AG10803 (cell line): ENCODE measurements at regions not wholly inside any gene's neighbourhood (a gene's known extent, or its start where the extent isn't known, plus 50 kb on each side); places are given as distances from the start of the nearest gene placed in this dataset.

Source experiments
- DNase-seq: peaks from one replicate; pipeline ENCODE4 v3.0.0; 2010; ENCODE audit warnings: low read depth
- H3K4me3 ChIP-seq: 2 replicates; pipeline ENCODE4 v1.5.1; 2011; ENCODE audit warnings: mild to moderate bottlenecking, low read length, control low read depth
- TF ChIP-seq, protein P1 (sequence below): conservative IDR thresholded peaks from 2 replicates; pipeline ENCODE4 v1.5.1; 2011; ENCODE audit warnings: mild to moderate bottlenecking, low read length, control low read depth, inconsistent platforms

- DNase-seq: no peak
- TF ChIP-seq, protein P1, sequence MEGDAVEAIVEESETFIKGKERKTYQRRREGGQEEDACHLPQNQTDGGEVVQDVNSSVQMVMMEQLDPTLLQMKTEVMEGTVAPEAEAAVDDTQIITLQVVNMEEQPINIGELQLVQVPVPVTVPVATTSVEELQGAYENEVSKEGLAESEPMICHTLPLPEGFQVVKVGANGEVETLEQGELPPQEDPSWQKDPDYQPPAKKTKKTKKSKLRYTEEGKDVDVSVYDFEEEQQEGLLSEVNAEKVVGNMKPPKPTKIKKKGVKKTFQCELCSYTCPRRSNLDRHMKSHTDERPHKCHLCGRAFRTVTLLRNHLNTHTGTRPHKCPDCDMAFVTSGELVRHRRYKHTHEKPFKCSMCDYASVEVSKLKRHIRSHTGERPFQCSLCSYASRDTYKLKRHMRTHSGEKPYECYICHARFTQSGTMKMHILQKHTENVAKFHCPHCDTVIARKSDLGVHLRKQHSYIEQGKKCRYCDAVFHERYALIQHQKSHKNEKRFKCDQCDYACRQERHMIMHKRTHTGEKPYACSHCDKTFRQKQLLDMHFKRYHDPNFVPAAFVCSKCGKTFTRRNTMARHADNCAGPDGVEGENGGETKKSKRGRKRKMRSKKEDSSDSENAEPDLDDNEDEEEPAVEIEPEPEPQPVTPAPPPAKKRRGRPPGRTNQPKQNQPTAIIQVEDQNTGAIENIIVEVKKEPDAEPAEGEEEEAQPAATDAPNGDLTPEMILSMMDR: no peak
- H3K4me3 ChIP-seq: no peak overlapping the region
Measured at GRCh38 chr11:69370984-69371709, 77.2 kb downstream of the MYEOV start.

GRCh38 chr11:69371731-69372588, 78.0 kb downstream of the MYEOV start:
- TF ChIP-seq, protein P1: no peak
- no peak overlapping the region for H3K4me3 ChIP-seq
- no peak for DNase-seq

DNA sequence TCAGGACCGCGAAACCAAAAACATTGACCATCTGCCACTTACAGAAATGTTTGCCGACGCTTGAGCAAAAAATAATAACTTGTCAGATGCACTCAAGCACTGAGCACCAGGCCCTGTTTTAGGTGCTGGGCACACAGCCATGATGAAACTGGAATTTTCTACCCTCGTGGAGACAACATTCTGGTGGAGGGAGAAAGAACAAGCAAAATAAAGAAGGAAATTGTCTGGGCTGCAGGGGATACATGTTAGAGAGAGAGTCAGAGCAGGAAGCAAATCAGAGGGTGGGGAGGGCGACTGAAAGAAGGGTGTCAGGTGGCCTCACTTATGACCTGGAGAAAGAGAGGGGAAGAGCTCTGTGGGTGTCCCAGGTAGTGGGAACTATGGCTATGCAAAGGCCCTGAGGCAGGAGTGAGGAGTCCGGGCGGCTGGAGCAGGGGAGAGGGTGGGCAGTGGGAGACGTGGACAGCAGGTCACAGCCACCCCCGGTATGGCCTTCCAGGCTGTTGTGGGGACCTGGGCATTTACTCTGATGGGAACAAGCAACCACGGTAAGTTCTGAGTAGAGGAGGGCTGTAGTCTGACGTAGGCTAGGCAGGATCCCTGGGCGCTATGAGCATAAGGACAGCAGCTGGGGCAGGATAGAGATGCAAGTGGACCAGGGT, 78.8 kb downstream of the MYEOV start:
- H3K4me3 ChIP-seq: no peak overlapping the region
- no peak for DNase-seq
- TF ChIP-seq, protein P1: no peak

DNA sequence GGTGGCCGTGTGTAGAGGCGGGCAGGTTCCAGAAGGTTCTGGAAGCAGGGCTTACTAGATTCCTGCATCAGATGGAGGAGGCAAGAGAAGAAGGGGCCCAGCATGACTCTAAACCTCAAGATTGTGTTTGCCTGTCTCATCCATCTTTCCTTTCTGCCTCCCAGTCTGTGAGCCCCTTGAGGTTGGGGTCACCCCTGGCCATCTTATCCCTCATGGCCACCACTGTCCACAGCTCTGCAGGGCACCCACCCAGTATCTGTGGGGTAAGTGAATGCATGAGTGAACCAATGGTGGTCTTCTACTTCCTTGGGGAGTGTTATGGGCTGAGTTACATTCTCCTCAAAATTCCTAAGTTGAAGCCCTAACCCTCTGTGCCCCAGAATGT, 79.3 kb downstream of the MYEOV start:
- no peak for DNase-seq
- no peak overlapping the region for H3K4me3 ChIP-seq

GRCh38 chr11:69374110-69374945, 80.4 kb downstream of the MYEOV start:
- no peak overlapping the region for H3K4me3 ChIP-seq
- TF ChIP-seq, protein P1: no peak
- no peak for DNase-seq

More for the DNA sequence above, 79.3 kb downstream of the MYEOV start:
- TF ChIP-seq, protein P1: no peak

- TF ChIP-seq, protein P1: no peak
- no peak for DNase-seq
- H3K4me3 ChIP-seq: no peak overlapping the region
Measured at GRCh38 chr11:69374946-69375310, 81.0 kb downstream of the MYEOV start.
